ENCODE measurements at regions not wholly inside any gene's neighbourhood (a gene's known extent, or its start where the extent isn't known, plus 50 kb on each side); places are given as distances from the start of the nearest gene placed in this dataset.
"Not testable (repeated sequence)": the region's sequence is repeated elsewhere in the genome, so short reads cannot be mapped to it uniquely, and the experiment has no call there.

- Mint-ChIP-seq H3K27me3 (no peaks in the 10 kb centered on the region), H3K4me3 (no peak overlapping the region), H3K27ac (no peak overlapping the region), H3K4me1 (ENCODE audit: low read depth) (no peaks in the 10 kb centered on the region), H3K9me3 (no peaks in the 10 kb centered on the region), H3K36me3 (ENCODE audit: low read depth) (no peaks in the 10 kb centered on the region)
- intact Hi-C loops (cut with micrococcal nuclease), result no loop called here
Observed at GRCh38 chr9:73371801-73372200, 220.1 kb downstream of the ANXA1 start.

- intact Hi-C loops (cut with micrococcal nuclease), result no loop called here
- Mint-ChIP-seq H3K27me3 (no peaks in the 10 kb centered on the region), H3K4me1 (ENCODE audit: low read depth) (no peaks in the 10 kb centered on the region), H3K9me3 (peaks cover 7% of the 10 kb centered on the region), H3K27ac (no peak overlapping the region), H3K36me3 (ENCODE audit: low read depth) (no peaks in the 10 kb centered on the region), H3K4me3 (no peak overlapping the region)
Observed at GRCh38 chr9:73380411-73380810, 228.7 kb downstream of the ANXA1 start.

- Mint-ChIP-seq H3K36me3 (ENCODE audit: low read depth) (no peaks in the 10 kb centered on the region), H3K4me3 (no peak overlapping the region), H3K27me3 (no peaks in the 10 kb centered on the region), H3K4me1 (ENCODE audit: low read depth) (no peaks in the 10 kb centered on the region), H3K9me3 (peaks cover 30% of the 10 kb centered on the region), H3K27ac (no peak overlapping the region)
- intact Hi-C loops (cut with micrococcal nuclease), result no loop called here
Observed at GRCh38 chr9:73402081-73403028, 250.7 kb downstream of the ANXA1 start.

- no peak overlapping the region for H3K4me3 Mint-ChIP-seq
- H3K4me1 Mint-ChIP-seq (ENCODE audit: low read depth), result no peaks in the 10 kb centered on the region
- H3K9me3 Mint-ChIP-seq, result no peaks in the 10 kb centered on the region
- intact Hi-C loops (cut with micrococcal nuclease), result no loop called here
- H3K36me3 Mint-ChIP-seq (ENCODE audit: low read depth), result no peaks in the 10 kb centered on the region
- H3K27me3 Mint-ChIP-seq, result no peaks in the 10 kb centered on the region
- H3K27ac Mint-ChIP-seq, result no peak overlapping the region
Observed at GRCh38 chr9:73411494-73411893, 259.8 kb downstream of the ANXA1 start.

GRCh38 chr9:73412874-73413273 lies 261.2 kb downstream of the ANXA1 start:
- H3K9me3 Mint-ChIP-seq, result no peaks in the 10 kb centered on the region
- no peaks in the 10 kb centered on the region for H3K4me1 Mint-ChIP-seq (ENCODE audit: low read depth)
- no peak overlapping the region for H3K27ac Mint-ChIP-seq
- no peak overlapping the region for H3K4me3 Mint-ChIP-seq
- no peaks in the 10 kb centered on the region for H3K36me3 Mint-ChIP-seq (ENCODE audit: low read depth)
- intact Hi-C loops (cut with micrococcal nuclease), result no loop called here
- H3K27me3 Mint-ChIP-seq, result no peaks in the 10 kb centered on the region

GRCh38 chr9:73423891-73424290 lies 272.2 kb downstream of the ANXA1 start:
- H3K36me3 Mint-ChIP-seq (ENCODE audit: low read depth), result no peaks in the 10 kb centered on the region
- H3K27me3 Mint-ChIP-seq, result no peaks in the 10 kb centered on the region
- H3K9me3 Mint-ChIP-seq, result no peaks in the 10 kb centered on the region
- H3K27ac Mint-ChIP-seq, result no peak overlapping the region
- no peaks in the 10 kb centered on the region for H3K4me1 Mint-ChIP-seq (ENCODE audit: low read depth)
- no peak overlapping the region for H3K4me3 Mint-ChIP-seq
- intact Hi-C loops (cut with micrococcal nuclease), result no loop called here

GRCh38 chr9:73426269-73426668 lies 274.6 kb downstream of the ANXA1 start:
- Mint-ChIP-seq H3K27ac (no peak overlapping the region), H3K9me3 (no peaks in the 10 kb centered on the region), H3K4me1 (ENCODE audit: low read depth) (no peaks in the 10 kb centered on the region), H3K27me3 (no peaks in the 10 kb centered on the region), H3K36me3 (ENCODE audit: low read depth) (no peaks in the 10 kb centered on the region), H3K4me3 (no peak overlapping the region)
- intact Hi-C loops (cut with micrococcal nuclease), result no loop called here

- Mint-ChIP-seq H3K27ac (no peak overlapping the region), H3K4me1 (ENCODE audit: low read depth) (no peaks in the 10 kb centered on the region), H3K4me3 (no peak overlapping the region), H3K36me3 (ENCODE audit: low read depth) (no peaks in the 10 kb centered on the region), H3K27me3 (no peaks in the 10 kb centered on the region), H3K9me3 (no peaks in the 10 kb centered on the region)
- intact Hi-C loops (cut with micrococcal nuclease), result no loop called here
Observed at GRCh38 chr9:73434826-73435225, 283.2 kb downstream of the ANXA1 start.

- Mint-ChIP-seq H3K36me3 (ENCODE audit: low read depth) (no peaks in the 10 kb centered on the region), H3K4me3 (no peak overlapping the region), H3K27me3 (no peaks in the 10 kb centered on the region), H3K9me3 (no peaks in the 10 kb centered on the region), H3K4me1 (ENCODE audit: low read depth) (no peaks in the 10 kb centered on the region), H3K27ac (no peak overlapping the region)
- intact Hi-C loops (cut with micrococcal nuclease), result no loop called here
Observed at GRCh38 chr9:73437758-73438157, 286.1 kb downstream of the ANXA1 start.

GRCh38 chr9:73439839-73440238 lies 288.2 kb downstream of the ANXA1 start:
- H3K4me3 Mint-ChIP-seq; H3K36me3 Mint-ChIP-seq (ENCODE audit: low read depth); H3K27ac Mint-ChIP-seq; intact Hi-C loops (cut with micrococcal nuclease); H3K4me1 Mint-ChIP-seq (ENCODE audit: low read depth); H3K27me3 Mint-ChIP-seq; H3K9me3 Mint-ChIP-seq: not testable (repeated sequence)

- Mint-ChIP-seq H3K9me3 (no peaks in the 10 kb centered on the region), H3K27me3 (no peaks in the 10 kb centered on the region), H3K27ac (no peak overlapping the region), H3K4me1 (ENCODE audit: low read depth) (no peaks in the 10 kb centered on the region), H3K4me3 (no peak overlapping the region), H3K36me3 (ENCODE audit: low read depth) (no peaks in the 10 kb centered on the region)
- intact Hi-C loops (cut with micrococcal nuclease), result no loop called here
Observed at GRCh38 chr9:73441223-73441622, 289.6 kb downstream of the ANXA1 start.

GRCh38 chr9:73441890-73442818 lies 290.5 kb downstream of the ANXA1 start:
- Mint-ChIP-seq H3K27ac (no peak overlapping the region), H3K4me1 (ENCODE audit: low read depth) (no peaks in the 10 kb centered on the region), H3K4me3 (no peak overlapping the region), H3K27me3 (no peaks in the 10 kb centered on the region), H3K36me3 (ENCODE audit: low read depth) (no peaks in the 10 kb centered on the region), H3K9me3 (no peaks in the 10 kb centered on the region)
- intact Hi-C loops (cut with micrococcal nuclease), result no loop called here

GRCh38 chr9:73444821-73445220 lies 293.2 kb downstream of the ANXA1 start:
- Mint-ChIP-seq H3K4me1 (ENCODE audit: low read depth) (no peaks in the 10 kb centered on the region), H3K27me3 (no peaks in the 10 kb centered on the region), H3K27ac (no peak overlapping the region), H3K36me3 (ENCODE audit: low read depth) (no peaks in the 10 kb centered on the region), H3K9me3 (no peaks in the 10 kb centered on the region), H3K4me3 (no peak overlapping the region)
- intact Hi-C loops (cut with micrococcal nuclease), result no loop called here

- H3K27ac Mint-ChIP-seq; H3K4me1 Mint-ChIP-seq (ENCODE audit: low read depth); H3K9me3 Mint-ChIP-seq; H3K4me3 Mint-ChIP-seq; intact Hi-C loops (cut with micrococcal nuclease); H3K36me3 Mint-ChIP-seq (ENCODE audit: low read depth); H3K27me3 Mint-ChIP-seq: not testable (repeated sequence)
Observed at GRCh38 chr9:73445384-73445783, 293.7 kb downstream of the ANXA1 start.
